ENCODE measurements at regions not wholly inside any gene's neighbourhood (a gene's known extent, or its start where the extent isn't known, plus 50 kb on each side); places are given as distances from the start of the nearest gene placed in this dataset.
"Not testable (repeated sequence)": the region's sequence is repeated elsewhere in the genome, so short reads cannot be mapped to it uniquely, and the experiment has no call there.

DNA sequence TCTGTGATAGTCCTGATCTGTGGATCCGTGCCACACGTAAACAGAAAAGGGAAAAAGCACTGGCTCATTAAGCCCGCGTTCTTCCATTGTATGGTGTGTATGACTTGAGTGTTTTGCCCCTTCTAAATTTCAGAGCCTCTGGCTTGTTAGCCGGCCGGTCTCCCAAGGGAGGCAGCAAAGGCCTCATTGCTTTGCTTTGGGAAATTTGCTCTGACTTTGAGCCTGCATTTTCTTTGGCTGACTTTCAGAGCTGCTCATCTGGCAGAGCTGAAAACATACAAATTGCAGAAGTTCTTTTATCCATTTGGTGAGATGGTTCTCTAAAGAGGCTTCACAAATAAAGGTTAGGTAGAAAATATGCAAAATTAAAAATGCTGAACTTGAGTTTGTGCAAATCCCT lies 123.0 kb downstream of the UTRN start:
- peak; percentile 16 for DNase-seq (ENCODE audit: extremely low spot score)
- ChIA-PET POLR2A (interaction anchor here (1.6 kb wide), 1 partner anchor 122 kb away, joined by 5 read pairs; no protein-coding TSS in a partner anchor), CTCF (no interaction called here)
- TF ChIP-seq NFRKB (IDR thresholded peaks at IDR 0.05): no peak
- no peak for TF ChIP-seq SUZ12 (IDR thresholded peaks at IDR 0.05)
- no peak for TF ChIP-seq FOXA1 (IDR thresholded peaks at IDR 0.05)
- TF ChIP-seq SP1 (IDR thresholded peaks at IDR 0.05): no peak
- TF ChIP-seq LEF1 (IDR thresholded peaks at IDR 0.05; ENCODE audit: borderline replicate concordance): no peak
- TF ChIP-seq ELF4 (IDR thresholded peaks at IDR 0.05): no peak

DNA sequence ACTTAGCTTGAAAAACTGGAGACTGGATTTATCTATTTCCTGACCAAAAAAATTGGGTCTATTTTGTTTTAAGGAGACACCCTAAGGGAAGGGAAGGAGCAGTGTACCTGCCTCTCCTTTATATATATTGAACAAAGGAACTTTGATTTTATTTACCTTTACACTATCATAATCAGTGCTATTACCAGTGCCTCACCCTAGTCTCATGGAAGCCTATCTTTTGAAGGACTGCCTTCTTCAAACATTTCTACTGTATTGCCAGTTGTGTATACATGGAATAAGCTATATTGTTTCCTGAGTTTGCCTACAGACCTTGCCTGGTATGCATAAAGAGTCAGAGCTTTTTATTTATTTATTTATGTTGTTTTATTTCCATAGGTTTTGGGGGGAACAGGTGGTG lies 124.9 kb downstream of the UTRN start:
- ChIA-PET POLR2A (interaction anchor here (0.6 to 1.6 kb wide), 2 partner anchors 63 to 123 kb away, joined by 3 to 5 read pairs; no protein-coding TSS in a partner anchor), CTCF (no interaction called here)
- TF ChIP-seq LEF1 (IDR thresholded peaks at IDR 0.05; ENCODE audit: borderline replicate concordance): no peak
- no peak for TF ChIP-seq FOXK2 (IDR thresholded peaks at IDR 0.05)
- no peak for DNase-seq (ENCODE audit: extremely low spot score)

DNA sequence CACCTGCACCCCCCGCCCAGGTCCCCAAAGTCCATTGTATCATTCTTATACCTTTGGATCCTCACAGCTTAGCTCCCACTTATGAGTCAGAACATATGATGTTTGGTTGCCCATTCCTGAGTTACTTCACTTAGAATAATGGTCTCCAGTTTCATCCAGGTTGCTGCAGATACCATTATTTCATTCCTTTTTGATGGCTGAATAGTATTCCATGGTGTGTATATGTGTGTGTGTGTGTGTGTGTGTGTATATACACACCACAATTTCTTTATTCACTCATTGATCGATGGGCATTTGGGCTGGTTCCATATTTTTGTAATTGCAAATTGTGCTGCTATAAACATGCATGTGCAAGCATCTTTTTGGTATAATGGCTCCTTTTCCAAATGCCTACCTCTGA lies 125.4 kb downstream of the UTRN start:
- POLR2A ChIA-PET; CTCF ChIA-PET; DNase-seq (ENCODE audit: extremely low spot score): not testable (repeated sequence)

DNA sequence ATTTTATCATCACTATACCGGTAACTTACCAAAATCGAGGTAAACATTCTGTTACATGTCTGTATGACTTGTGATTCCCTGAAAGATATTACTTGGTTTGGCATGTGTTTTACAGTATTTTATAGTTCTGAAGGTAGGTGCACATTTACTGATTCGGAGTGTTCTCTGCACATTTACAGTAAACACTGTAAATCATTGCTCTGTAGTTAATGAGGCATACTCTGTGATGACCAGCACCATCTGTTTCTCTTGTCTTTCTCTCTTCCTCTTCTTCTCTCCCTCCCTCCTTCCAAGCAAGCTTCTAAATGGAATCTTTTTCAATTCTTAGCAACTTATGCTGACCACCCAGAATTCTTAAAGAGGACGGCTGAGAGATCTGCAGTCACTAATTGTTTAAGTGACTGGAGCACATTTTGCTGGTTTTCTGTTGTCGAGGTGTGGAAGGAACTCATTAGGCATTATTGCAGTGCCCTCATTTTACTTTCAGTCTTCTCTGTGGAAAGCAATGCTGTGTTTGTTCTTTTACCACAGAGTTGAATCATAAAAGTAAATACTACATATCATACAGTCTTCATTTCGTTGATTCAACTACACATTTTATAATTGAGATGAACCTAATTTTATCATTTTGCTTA lies 126.5 kb downstream of the UTRN start:
- POLR2A ChIA-PET: no interaction called here
- TF ChIP-seq NFRKB (IDR thresholded peaks at IDR 0.05) (no peak), BHLHE40 (IDR thresholded peaks at IDR 0.05; ENCODE audit: borderline replicate concordance) (no peak), SP1 (IDR thresholded peaks at IDR 0.05) (no peak), FOXA1 (IDR thresholded peaks at IDR 0.05) (no peak), SUZ12 (IDR thresholded peaks at IDR 0.05) (no peak), ELF4 (IDR thresholded peaks at IDR 0.05) (no peak), CTBP1 (IDR thresholded peaks at IDR 0.05; ENCODE audit: borderline replicate concordance) (no peak), L3MBTL2 (conservative IDR thresholded peaks at IDR 0.05) (no peak), FOXM1 (IDR thresholded peaks at IDR 0.05; ENCODE audit: borderline replicate concordance) (no peak), LEF1 (IDR thresholded peaks at IDR 0.05; ENCODE audit: borderline replicate concordance) (no peak), HDGF (IDR thresholded peaks at IDR 0.05; ENCODE audit: borderline replicate concordance) (no peak), ARNT (IDR thresholded peaks at IDR 0.05) (no peak), TARDBP (IDR thresholded peaks at IDR 0.05) (no peak)
- no peak for DNase-seq (ENCODE audit: extremely low spot score)
- CTCF ChIA-PET: no interaction called here

DNA sequence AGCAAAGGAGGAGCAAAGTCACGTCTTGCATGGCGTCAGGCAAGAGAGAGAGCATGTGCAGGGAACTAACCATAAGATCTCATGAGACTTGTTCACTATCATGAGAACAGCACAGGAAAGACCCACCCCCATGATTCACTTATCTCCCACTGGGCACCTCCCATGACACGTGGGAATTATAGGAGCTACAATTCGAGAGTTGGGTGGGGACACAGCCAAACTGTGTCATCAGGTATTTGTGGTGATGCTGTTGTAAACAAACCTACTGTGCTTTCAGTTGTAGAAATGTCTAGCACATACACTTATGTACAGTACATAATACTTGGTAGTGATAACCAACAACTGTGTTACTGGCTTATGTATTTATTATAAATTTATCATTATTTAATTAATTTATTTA lies 128.3 kb downstream of the UTRN start:
- TF ChIP-seq BHLHE40 (IDR thresholded peaks at IDR 0.05; ENCODE audit: borderline replicate concordance) (no peak), ELF4 (IDR thresholded peaks at IDR 0.05) (no peak), ZNF384 (IDR thresholded peaks at IDR 0.05) (no peak), L3MBTL2 (conservative IDR thresholded peaks at IDR 0.05) (no peak), FOXK2 (IDR thresholded peaks at IDR 0.05) (no peak), NFRKB (IDR thresholded peaks at IDR 0.05) (no peak), FOXM1 (IDR thresholded peaks at IDR 0.05; ENCODE audit: borderline replicate concordance) (no peak), CTBP1 (IDR thresholded peaks at IDR 0.05; ENCODE audit: borderline replicate concordance) (no peak), ARNT (IDR thresholded peaks at IDR 0.05) (no peak), FOXA1 (IDR thresholded peaks at IDR 0.05) (no peak), HDGF (IDR thresholded peaks at IDR 0.05; ENCODE audit: borderline replicate concordance) (no peak), SUZ12 (IDR thresholded peaks at IDR 0.05) (no peak), TARDBP (IDR thresholded peaks at IDR 0.05) (no peak), LEF1 (IDR thresholded peaks at IDR 0.05; ENCODE audit: borderline replicate concordance) (no peak)
- TF ChIP-seq, protein P1, sequence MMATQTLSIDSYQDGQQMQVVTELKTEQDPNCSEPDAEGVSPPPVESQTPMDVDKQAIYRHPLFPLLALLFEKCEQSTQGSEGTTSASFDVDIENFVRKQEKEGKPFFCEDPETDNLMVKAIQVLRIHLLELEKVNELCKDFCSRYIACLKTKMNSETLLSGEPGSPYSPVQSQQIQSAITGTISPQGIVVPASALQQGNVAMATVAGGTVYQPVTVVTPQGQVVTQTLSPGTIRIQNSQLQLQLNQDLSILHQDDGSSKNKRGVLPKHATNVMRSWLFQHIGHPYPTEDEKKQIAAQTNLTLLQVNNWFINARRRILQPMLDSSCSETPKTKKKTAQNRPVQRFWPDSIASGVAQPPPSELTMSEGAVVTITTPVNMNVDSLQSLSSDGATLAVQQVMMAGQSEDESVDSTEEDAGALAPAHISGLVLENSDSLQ (IDR thresholded peaks at IDR 0.05): no peak
- DNase-seq (ENCODE audit: extremely low spot score): no peak
- ChIA-PET POLR2A (no interaction called here), CTCF (no interaction called here)

DNA sequence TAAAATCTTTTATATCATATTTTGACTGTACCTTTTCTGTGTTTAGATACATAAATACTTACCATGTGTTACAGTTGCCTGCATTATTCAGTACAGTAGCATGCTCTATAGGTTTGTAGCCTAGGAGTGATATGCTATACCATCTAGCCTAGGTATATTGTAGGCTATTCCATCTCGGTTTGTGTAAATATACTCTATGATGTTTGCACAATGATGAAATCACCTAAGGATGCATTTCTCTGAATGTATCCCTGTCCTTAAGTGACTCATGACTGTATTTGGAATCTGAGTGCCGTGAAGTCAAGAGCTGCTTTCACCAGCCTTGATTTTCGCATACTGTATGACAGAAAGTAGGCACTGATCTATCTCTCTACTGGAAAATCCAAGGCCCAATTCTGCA lies 129.9 kb downstream of the UTRN start:
- no peak for TF ChIP-seq SP1 (IDR thresholded peaks at IDR 0.05)
- TF ChIP-seq NFRKB (IDR thresholded peaks at IDR 0.05): no peak
- TF ChIP-seq L3MBTL2 (conservative IDR thresholded peaks at IDR 0.05): no peak
- no peak for TF ChIP-seq FOXA1 (IDR thresholded peaks at IDR 0.05)
- no peak for TF ChIP-seq CTBP1 (IDR thresholded peaks at IDR 0.05; ENCODE audit: borderline replicate concordance)
- no peak for TF ChIP-seq BHLHE40 (IDR thresholded peaks at IDR 0.05; ENCODE audit: borderline replicate concordance)
- no peak for TF ChIP-seq ELF4 (IDR thresholded peaks at IDR 0.05)
- TF ChIP-seq FOXK2 (IDR thresholded peaks at IDR 0.05): no peak
- no peak for TF ChIP-seq FOXM1 (IDR thresholded peaks at IDR 0.05; ENCODE audit: borderline replicate concordance)
- TF ChIP-seq TARDBP (IDR thresholded peaks at IDR 0.05): no peak
- no peak for TF ChIP-seq SUZ12 (IDR thresholded peaks at IDR 0.05)
- TF ChIP-seq LEF1 (IDR thresholded peaks at IDR 0.05; ENCODE audit: borderline replicate concordance): no peak
- TF ChIP-seq ZNF384 (IDR thresholded peaks at IDR 0.05): no peak
- TF ChIP-seq, protein P1 (IDR thresholded peaks at IDR 0.05): no peak
- DNase-seq (ENCODE audit: extremely low spot score): no peak
- POLR2A ChIA-PET: no interaction called here
- CTCF ChIA-PET: no interaction called here

DNA sequence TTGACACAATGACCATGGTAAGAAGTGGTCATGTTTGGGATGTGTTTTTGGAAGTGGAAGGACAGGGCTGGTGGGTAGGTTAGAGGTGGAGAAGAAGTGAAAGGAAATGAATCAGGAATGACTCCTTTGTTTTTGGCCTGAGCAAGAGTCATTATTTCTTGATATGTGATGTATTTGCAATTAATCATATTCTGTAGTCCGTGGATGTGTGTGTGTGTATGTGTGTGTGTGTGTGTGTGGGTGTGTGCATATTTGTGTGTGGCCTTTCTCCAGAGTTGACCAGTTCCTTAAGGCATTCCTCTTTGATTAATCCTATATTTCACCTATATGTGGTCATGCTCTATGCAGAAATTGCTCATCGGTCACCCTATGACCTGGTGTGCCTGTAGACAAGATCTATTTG lies 130.7 kb downstream of the UTRN start:
- TF ChIP-seq FOXM1 (IDR thresholded peaks at IDR 0.05; ENCODE audit: borderline replicate concordance) (no peak), FOXK2 (IDR thresholded peaks at IDR 0.05) (no peak), NFRKB (IDR thresholded peaks at IDR 0.05) (no peak), SUZ12 (IDR thresholded peaks at IDR 0.05) (no peak), LEF1 (IDR thresholded peaks at IDR 0.05; ENCODE audit: borderline replicate concordance) (no peak), ELF4 (IDR thresholded peaks at IDR 0.05) (no peak), SP1 (IDR thresholded peaks at IDR 0.05) (no peak)
- TF ChIP-seq, protein P1 (IDR thresholded peaks at IDR 0.05): no peak
- DNase-seq (ENCODE audit: extremely low spot score): no peak
- POLR2A ChIA-PET: no interaction called here
- CTCF ChIA-PET: no interaction called here
